ENCODE measurements at regions not wholly inside any gene's neighbourhood (a gene's known extent, or its start where the extent isn't known, plus 50 kb on each side); places are given as distances from the start of the nearest gene placed in this dataset.

- no peak for DNase-seq (ENCODE audit: low spot score)
These were observed 65.9 kb upstream of the RARB start for GRCh38 chr3:25362118-25362517.

DNA sequence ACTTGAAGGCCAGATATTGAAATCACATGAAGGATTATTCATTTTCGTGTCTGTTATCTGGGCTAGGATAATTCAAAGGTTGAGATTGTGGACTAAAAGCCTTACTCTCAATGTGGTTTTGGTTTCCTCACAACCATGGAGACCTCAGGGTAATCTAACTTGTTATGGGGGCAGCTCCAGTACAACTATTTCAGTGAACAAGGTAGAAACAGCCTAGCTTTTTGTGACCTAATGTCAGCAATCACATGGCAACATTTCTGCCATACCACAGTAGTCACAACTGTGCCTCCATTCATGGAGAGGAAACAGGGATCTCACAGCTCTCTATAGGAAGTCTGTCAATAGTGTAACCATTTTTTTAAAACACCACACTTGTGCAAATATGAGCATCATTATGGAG, 62.4 kb upstream of the RARB start:
- DNase-seq (ENCODE audit: low spot score), result no peak

- DNase-seq (ENCODE audit: low spot score), result no peak
These were observed 61.0 kb upstream of the RARB start for GRCh38 chr3:25367025-25367424.

GRCh38 chr3:25372167-25372566, 55.9 kb upstream of the RARB start:
- DNase-seq (ENCODE audit: low spot score), result no peak

DNA sequence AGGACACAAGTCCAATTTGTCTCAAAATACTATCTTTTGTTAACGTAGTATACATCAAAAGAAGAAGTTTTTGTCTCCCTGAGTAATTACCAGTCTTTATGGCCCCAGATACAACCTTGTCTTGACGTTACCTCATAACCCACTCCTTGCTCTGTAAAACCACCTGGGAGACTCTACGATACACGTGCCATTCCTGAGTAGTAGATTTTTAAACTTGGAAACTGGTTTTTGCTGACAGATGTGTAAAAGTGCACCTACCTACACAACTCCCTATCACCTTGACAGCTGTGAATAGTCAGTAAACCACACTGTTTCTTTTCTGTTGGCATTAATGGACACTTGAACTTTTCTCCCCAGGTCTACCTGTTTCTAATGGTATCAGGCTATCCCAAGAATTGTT, 51.7 kb upstream of the RARB start:
- no peak for DNase-seq (ENCODE audit: low spot score)

DNA sequence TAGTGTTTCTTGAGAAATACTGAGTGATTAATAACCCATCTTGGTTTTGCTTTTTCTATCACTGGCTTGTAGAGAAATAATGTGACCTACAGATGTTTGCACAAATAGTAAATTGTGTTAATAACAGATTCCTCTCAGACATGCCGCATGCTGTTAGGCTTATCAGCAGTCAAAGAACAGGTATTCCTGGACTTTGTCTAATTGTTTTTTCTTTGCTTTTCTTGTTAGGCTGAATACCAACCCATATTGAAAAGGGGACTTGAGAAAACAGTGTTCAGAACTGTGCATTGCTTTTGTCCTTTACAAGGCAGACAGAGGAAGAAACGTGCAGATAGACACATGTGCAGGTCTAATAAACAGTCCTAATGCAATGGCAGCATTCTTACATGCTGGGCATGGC, 51.0 kb upstream of the RARB start:
- DNase-seq (ENCODE audit: low spot score), result no peak
